Heart left ventricle (tissue), 13 donors: ENCODE measurements at regions not wholly inside any gene's neighbourhood (a gene's known extent, or its start where the extent isn't known, plus 50 kb on each side); places are given as distances from the start of the nearest gene placed in this dataset.

Source experiments
- CTCF ChIP-seq, 12 donors: fragments of 200-600 bp; sonication (generic) in 4 of 12; IDR thresholded peaks; one replicate each; pipeline versions ENCODE4 v1.5.0 to v1.8.0; 2018 to 2022; ENCODE audit warnings: antibody characterized with exemption in 12 of 12, mild to moderate bottlenecking in 5 of 12
- POLR2A ChIP-seq, 2 donors: fragments of 450-650 bp; IDR thresholded peaks; one replicate each; pipeline ENCODE4 v1.6.1; 2017; ENCODE audit warnings: antibody characterized with exemption in 2 of 2, mild to moderate bottlenecking in 2 of 2, moderate library complexity in 2 of 2
- donor health status: ischemic (EF 13 %, LVEDD 7.1; RV severe dilation, severe dysfunction).
- donor health status: DM: no; HTN: yes; CAD: no.
- donor health status: DM: no; HTN: no; CAD: no.
- donor health status: ischemic (EF 25% LVEDD 6.9; RV normal size, moderate dysfunction).
- donor health status: ischemic (EF 25% LVEDD 5.7; RV mildly dilated, moderate dysfunction).
- donor health status: ischemic (EF 35%, LVEDD 5.7; RV mildly dilated, moderate dysfunction).
- donor health status: nonischemic (EF 11% LVEDD 7.7; RV severe dilation, severe dysfunction).
- donor health status: DM: yes; HTN: yes; CAD: no.
- donor health status: PGD.
- donor health status: ischemic (EF 29% LVEDD 5.4; RV normal size, mild dysfunction).
- donor health status: nonischemic (EF 23%, LVEDD 6.1; RV moderate dilation, normal function).

- no peak for TF ChIP-seq CTCF (IDR thresholded peaks at IDR 0.05)
- no peak for TF ChIP-seq POLR2A (IDR thresholded peaks at IDR 0.05)
Observed at GRCh38 chr6:80658926-80659325, 552.5 kb downstream of the BCKDHB start.
